ENCODE measurements at regions not wholly inside any gene's neighbourhood (a gene's known extent, or its start where the extent isn't known, plus 50 kb on each side); places are given as distances from the start of the nearest gene placed in this dataset.

DNA sequence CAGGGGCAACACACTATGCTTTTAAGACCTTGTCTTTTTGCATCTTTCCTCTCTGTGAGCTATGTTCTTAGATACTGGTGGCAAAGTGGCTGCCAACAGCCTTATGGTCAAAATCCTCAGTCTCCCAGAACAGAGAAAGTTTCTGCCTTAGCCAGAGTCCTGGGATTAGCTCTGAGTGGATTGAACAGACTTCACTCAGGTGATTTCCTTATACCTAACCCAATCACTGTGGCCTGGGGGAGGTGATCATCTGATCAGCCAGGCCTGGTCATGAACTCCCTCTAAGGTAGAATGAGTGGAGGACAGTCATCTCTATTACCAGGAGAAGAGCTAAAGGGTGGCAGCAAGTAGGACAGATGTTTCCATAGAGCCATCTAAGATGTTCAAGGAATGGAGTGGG, 218.5 kb upstream of the E2F8 start:
- no peak for DNase-seq

GRCh38 chr11:19458721-19459120, 218.0 kb upstream of the E2F8 start:
- DNase-seq, result no peak

DNA sequence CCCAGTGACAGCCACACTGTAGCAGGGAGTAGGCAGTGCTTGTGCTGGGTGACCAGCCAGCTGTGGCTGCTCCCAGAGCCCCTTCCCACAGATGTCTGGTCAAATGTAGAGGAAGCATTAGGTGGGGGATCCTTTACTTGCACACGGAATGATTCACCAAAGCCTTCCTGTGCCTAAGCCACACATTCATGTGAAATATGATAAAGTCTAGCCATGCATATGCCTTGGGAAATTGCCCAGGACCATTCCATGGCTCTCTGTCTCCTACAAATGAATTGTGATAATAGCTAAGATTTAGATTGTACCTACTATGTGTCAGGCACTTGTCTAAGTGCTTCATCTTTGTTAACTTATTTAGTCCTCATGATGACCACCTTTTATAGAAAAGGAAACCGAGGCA, 217.5 kb upstream of the E2F8 start:
- no peak for DNase-seq

DNA sequence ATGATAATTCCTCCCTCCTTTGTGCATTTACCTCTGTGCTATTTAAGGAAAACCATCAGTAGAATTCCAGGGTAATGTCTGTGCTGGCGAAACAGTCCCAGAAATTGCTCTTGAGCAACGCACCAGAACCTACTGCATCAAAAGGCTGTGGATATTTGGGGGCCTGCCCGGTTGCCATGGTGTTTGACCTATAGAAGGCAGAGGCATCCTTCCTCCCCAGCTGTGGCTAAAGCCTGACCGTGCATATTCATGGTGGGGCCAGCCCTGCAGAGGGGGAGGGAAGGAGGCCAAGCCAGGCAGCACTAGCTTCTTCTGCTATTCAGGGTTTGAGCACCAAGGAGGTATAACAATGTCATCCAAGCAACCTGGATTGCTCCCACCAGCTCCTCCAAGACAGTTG, 215.0 kb upstream of the E2F8 start:
- no peak for DNase-seq

DNA sequence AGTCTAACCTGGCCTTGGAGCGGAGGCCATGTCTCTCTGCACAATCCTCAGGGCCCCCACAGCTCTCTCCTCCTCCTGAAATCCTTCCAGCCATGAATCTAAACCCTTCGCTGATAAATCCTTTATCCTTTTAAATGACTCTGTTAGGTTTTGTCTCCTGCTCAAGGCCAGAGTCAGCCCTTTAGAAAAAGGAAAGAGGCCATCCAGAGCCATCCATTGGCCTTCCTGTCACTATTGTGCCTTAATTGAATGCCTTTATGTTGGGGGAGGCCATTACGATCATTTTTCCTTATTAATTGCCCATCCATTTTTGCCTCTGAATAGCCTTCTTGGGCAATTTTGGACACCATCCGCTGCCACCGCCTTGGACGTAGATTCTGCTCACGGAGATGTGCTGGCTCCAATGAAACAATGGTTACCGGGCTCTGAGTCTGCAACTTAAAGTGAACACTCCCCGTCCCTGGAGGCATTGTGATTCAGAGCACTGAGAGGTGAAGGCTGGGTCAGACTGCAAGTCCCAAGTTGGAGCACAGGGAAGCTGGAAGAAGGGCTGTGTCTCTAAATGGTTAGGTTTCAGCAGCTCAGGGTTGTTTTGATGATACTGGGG, 213.0 kb upstream of the E2F8 start:
- no peak for DNase-seq

DNA sequence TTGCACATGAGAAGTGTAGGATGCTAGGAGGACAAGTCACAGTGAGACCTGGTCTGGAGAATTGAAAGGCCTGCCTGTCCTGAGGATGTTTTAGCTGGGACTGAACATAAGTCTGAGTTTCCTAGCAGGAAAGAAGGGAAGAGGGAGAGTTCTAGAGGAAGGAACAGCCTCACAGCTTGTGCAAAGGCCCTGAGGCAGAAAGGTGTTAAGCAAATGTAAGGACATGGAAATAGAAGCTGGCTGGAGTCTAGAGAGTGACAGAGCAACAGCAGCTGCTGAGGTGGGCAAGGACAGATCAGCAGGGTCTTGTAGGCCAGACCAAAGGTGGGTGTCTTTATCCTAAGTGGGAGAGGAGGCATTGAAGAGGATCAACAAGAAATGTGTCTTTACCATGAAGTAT, 210.9 kb upstream of the E2F8 start:
- no peak for DNase-seq

DNA sequence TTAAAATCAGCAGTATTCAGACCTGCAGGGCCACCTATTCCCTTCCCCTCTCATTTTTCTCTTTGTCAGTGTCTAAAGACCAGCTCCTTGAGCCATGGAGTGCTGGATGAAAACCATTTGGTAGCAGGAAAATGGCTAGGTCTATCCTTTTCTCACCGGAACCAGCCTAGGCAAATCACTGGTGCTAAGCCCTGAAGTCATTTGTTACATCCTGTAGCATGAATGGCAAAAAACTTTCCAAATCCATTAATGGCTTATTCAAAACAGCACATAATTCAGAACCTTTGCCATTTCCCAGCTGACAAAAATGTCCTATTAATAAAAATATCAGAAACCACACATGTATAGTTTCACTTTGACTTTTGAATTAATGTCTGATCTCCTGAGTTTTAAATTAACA, 209.5 kb upstream of the E2F8 start:
- DNase-seq, result no peak

GRCh38 chr11:19448651-19449050, 207.9 kb upstream of the E2F8 start:
- DNase-seq, result no peak

- no peak for DNase-seq
Measured at GRCh38 chr11:19447150-19447566, 206.4 kb upstream of the E2F8 start.

- no peak for DNase-seq
Measured at GRCh38 chr11:19445771-19446170, 205.0 kb upstream of the E2F8 start.

DNA sequence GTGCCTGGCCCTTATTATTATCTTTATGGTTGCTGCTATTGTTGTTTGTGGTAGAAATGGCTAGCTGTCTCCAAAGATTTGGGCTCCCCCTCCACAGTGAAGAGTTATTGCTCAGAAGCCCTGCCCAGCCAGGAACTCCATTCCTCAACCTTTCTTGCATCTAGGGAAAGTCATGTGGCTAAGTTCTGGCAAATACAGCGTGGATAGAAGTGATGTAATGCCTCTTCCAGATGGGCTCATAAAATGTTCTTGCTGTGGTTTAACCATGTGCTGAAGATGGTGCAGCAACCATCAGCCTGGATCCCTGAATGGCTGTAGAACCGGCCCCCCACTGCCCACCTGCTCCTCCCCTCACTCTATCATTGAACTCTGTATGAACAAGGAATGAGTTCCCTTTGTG, 203.5 kb upstream of the E2F8 start:
- no peak for DNase-seq

GRCh38 chr11:19442554-19442910, 201.8 kb upstream of the E2F8 start:
- no peak for DNase-seq

DNA sequence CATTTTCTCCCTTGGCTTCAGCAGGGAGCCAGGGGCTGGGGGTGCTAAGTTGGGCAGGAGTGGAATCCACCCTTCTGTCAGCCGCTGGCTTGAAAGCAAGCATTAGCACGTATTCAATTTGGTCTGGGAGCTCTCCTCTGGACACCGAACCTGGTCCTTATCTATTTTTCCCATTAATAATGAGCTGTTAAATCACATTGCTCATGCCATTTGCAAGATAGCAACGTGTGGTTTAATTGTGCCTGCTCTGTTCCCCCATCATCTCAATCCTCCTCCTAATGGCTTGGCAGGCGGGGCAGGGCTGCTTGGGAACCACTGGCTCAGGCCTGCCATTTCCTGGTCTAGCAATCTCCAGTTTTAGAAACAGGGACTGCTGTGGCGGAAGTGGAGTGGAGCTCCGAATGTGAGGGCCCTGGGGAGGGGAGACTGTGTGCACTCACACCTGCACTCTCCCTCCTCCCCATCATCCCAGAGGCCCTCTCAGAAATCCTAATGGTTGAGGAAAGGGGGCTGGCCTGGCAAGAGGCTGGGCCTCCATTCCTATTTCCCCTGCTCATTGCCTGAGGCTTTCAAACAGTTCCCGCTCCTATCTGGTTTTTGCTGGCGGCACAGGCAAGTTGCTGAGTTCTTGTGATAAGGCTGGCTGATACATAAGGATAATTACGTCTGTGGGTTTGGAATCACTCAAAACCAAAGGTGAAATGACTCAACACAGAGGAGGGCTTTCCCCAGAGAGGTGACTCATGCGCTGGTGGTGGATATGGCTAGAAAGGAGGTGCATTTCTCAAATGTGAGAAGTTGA, 201.2 kb upstream of the E2F8 start:
- DNase-seq, result no peak

GRCh38 chr11:19441288-19441687, 200.5 kb upstream of the E2F8 start:
- no peak for DNase-seq

- no peak for DNase-seq
Measured at GRCh38 chr11:19437760-19438159, 197.0 kb upstream of the E2F8 start.

GRCh38 chr11:19436932-19437331, 196.2 kb upstream of the E2F8 start:
- no peak for DNase-seq

GRCh38 chr11:19435306-19435989, 194.7 kb upstream of the E2F8 start:
- DNase-seq, result no peak

GRCh38 chr11:19433791-19434190, 193.0 kb upstream of the E2F8 start:
- DNase-seq, result no peak

DNA sequence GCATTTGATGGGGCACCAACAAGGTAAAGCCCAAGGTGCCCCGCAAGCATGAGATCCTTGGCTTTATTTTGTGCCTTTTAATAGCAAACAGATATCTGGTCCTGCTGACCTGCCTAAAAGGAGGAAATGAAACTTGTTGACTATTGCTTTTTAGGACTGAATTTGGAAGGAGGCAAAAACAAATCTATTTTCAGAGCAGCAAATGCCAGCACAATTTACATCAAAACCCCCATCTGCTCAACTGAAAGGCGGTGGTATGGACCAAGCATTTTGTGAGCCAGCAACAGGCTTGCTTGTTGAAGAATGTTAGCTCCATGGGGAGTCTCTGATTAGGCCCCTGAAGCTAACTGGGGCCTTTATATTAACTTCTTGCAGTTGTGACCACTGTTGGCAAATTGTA, 192.6 kb upstream of the E2F8 start:
- no peak for DNase-seq

DNA sequence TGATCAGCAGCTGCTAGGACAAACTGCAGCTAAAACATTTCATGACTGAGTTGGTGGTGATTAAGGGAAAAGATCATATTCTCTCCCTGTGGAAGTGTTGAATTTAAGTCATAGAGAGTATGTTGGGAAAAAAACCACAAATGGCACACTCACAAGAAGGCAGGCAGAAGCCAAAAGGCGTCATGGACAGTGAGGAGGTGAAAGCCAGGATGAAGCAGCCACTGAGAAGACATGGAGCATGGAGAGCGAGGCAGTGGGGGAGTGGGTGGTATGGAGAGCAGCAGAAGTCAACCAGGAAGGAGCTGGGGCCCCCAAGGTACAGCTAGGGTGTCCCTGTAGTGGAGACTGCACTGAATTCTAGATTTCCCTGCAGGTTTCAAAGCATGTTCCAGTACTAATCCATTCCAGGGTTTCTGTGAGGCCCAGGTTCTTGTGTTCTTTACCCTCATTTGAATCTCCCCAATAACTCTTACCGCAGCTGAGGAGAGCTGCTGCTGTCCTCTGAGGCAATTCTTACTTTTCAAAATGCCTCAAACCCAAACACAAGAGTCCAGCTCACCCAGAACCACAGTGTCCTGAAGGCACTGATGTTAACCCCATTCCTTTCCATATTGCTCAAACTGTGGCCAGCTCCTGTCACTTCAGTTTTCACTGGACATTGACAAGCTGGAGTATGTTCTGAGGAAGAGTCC, 191.8 kb upstream of the E2F8 start:
- DNase-seq, result no peak

GRCh38 chr11:19430754-19431398, 190.1 kb upstream of the E2F8 start:
- DNase-seq, result no peak

GRCh38 chr11:19430346-19430745, 189.6 kb upstream of the E2F8 start:
- no peak for DNase-seq

DNA sequence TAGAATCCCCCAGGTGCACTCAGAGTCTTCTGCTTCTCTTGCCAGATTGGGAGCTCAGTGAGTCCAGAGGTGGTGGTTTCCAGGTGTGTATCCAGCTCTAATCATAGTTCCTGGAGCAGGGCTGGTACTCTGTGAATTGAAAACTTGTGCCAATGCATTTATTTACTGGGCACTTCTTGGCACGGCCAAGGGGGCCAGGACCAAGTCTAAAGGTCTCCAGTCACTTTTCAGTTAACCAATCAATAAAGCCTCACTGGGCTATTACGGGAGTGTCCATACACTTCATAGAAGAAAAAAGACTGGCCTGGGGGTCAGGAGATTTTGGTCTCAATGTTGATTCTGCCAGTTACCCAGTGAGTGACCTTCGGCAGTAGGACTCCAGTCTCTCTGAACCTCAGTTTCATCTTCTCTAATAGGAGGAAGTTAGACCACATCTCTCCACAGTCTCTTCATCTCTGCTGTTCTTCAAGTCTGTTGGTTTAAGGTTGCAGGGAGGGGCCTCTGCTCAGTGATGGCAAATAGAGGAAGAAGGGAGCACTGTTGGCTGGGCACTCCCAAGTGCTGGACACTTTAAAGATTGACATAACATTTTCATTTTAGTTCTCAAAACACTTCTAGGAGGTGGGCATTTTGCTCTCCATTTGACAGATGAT, 188.5 kb upstream of the E2F8 start:
- DNase-seq, result no peak

Measured in NCI-H1694 treated with DMSO at 0.1 percent for 48 hours (cell line).